ENCODE measurements at regions not wholly inside any gene's neighbourhood (a gene's known extent, or its start where the extent isn't known, plus 50 kb on each side); places are given as distances from the start of the nearest gene placed in this dataset.

DNA sequence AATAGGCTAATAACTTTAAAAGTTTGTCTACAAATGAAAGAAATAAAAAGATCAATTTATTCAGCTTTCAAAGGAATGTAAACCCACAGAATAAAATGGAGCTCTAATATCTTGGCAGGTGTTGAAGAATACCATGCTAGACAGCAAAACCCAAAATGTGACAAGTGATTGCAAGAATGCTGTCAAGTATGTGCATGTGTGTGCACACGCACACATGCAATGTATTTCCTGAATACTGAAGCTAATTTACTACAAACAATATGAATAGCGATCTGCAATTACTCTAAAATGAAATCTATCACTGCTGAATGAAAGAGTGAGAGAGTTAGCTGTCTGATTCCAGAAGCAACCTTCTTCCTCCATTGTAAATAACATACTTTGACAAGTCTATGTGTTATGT, 179.2 kb upstream of the HSF2 start:
- no peaks in the 10 kb centered on the region for H3K9me3 ChIP-seq (ENCODE audit: control insufficient read depth in 4 of 4, low read length in 3 of 4)
- H3K27ac ChIP-seq (ENCODE audit: low read depth in 1 of 2, low read length in 2 of 2) = no peak overlapping the region
- H3K36me3 ChIP-seq (ENCODE audit: control insufficient read depth in 4 of 4, insufficient read depth in 3 of 4, low read depth in 1 of 4, low read length in 3 of 4) = no peaks in the 10 kb centered on the region
- no peak overlapping the region for H3K9ac ChIP-seq (ENCODE audit: low read depth in 1 of 2, low read length in 2 of 2)
- H3K27me3 ChIP-seq (ENCODE audit: control insufficient read depth in 4 of 4, insufficient read depth in 4 of 4, low read length in 3 of 4) = no peaks in the 10 kb centered on the region
- TF ChIP-seq NR2F2 (IDR thresholded peaks at IDR 0.05) = no peak
- TF ChIP-seq, protein P1, sequence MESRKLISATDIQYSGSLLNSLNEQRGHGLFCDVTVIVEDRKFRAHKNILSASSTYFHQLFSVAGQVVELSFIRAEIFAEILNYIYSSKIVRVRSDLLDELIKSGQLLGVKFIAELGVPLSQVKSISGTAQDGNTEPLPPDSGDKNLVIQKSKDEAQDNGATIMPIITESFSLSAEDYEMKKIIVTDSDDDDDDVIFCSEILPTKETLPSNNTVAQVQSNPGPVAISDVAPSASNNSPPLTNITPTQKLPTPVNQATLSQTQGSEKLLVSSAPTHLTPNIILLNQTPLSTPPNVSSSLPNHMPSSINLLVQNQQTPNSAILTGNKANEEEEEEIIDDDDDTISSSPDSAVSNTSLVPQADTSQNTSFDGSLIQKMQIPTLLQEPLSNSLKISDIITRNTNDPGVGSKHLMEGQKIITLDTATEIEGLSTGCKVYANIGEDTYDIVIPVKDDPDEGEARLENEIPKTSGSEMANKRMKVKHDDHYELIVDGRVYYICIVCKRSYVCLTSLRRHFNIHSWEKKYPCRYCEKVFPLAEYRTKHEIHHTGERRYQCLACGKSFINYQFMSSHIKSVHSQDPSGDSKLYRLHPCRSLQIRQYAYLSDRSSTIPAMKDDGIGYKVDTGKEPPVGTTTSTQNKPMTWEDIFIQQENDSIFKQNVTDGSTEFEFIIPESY (IDR thresholded peaks at IDR 0.05) = no peak
- no peak for TF ChIP-seq HNF4A (conservative IDR thresholded peaks at IDR 0.05)
- TF ChIP-seq, protein P2, sequence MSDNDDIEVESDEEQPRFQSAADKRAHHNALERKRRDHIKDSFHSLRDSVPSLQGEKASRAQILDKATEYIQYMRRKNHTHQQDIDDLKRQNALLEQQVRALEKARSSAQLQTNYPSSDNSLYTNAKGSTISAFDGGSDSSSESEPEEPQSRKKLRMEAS (IDR thresholded peaks at IDR 0.05) = no peak
- TF ChIP-seq, protein P3, sequence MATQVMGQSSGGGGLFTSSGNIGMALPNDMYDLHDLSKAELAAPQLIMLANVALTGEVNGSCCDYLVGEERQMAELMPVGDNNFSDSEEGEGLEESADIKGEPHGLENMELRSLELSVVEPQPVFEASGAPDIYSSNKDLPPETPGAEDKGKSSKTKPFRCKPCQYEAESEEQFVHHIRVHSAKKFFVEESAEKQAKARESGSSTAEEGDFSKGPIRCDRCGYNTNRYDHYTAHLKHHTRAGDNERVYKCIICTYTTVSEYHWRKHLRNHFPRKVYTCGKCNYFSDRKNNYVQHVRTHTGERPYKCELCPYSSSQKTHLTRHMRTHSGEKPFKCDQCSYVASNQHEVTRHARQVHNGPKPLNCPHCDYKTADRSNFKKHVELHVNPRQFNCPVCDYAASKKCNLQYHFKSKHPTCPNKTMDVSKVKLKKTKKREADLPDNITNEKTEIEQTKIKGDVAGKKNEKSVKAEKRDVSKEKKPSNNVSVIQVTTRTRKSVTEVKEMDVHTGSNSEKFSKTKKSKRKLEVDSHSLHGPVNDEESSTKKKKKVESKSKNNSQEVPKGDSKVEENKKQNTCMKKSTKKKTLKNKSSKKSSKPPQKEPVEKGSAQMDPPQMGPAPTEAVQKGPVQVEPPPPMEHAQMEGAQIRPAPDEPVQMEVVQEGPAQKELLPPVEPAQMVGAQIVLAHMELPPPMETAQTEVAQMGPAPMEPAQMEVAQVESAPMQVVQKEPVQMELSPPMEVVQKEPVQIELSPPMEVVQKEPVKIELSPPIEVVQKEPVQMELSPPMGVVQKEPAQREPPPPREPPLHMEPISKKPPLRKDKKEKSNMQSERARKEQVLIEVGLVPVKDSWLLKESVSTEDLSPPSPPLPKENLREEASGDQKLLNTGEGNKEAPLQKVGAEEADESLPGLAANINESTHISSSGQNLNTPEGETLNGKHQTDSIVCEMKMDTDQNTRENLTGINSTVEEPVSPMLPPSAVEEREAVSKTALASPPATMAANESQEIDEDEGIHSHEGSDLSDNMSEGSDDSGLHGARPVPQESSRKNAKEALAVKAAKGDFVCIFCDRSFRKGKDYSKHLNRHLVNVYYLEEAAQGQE (IDR thresholded peaks at IDR 0.05) = no peak
- no peak for TF ChIP-seq GABPA (IDR thresholded peaks at IDR 0.05 in 1 of 2, conservative IDR thresholded peaks at IDR 0.05 in 1 of 2)
- TF ChIP-seq, protein P4, sequence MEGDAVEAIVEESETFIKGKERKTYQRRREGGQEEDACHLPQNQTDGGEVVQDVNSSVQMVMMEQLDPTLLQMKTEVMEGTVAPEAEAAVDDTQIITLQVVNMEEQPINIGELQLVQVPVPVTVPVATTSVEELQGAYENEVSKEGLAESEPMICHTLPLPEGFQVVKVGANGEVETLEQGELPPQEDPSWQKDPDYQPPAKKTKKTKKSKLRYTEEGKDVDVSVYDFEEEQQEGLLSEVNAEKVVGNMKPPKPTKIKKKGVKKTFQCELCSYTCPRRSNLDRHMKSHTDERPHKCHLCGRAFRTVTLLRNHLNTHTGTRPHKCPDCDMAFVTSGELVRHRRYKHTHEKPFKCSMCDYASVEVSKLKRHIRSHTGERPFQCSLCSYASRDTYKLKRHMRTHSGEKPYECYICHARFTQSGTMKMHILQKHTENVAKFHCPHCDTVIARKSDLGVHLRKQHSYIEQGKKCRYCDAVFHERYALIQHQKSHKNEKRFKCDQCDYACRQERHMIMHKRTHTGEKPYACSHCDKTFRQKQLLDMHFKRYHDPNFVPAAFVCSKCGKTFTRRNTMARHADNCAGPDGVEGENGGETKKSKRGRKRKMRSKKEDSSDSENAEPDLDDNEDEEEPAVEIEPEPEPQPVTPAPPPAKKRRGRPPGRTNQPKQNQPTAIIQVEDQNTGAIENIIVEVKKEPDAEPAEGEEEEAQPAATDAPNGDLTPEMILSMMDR (IDR thresholded peaks at IDR 0.05; ENCODE audit: low read depth, low read length, missing input control) = no peak
- TF ChIP-seq EGR1 (IDR thresholded peaks at IDR 0.05; ENCODE audit: low read depth in 2 of 2) = no peak
- no peak for TF ChIP-seq FOXA2 (IDR thresholded peaks at IDR 0.05)
- TF ChIP-seq, protein P5, sequence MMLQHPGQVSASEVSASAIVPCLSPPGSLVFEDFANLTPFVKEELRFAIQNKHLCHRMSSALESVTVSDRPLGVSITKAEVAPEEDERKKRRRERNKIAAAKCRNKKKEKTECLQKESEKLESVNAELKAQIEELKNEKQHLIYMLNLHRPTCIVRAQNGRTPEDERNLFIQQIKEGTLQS (IDR thresholded peaks at IDR 0.05) = no peak
- TF ChIP-seq HNF4G (IDR thresholded peaks at IDR 0.05) = no peak
- TF ChIP-seq RXRA (IDR thresholded peaks at IDR 0.05) = no peak
- TF ChIP-seq YY1 (IDR thresholded peaks at IDR 0.05) = no peak
- TF ChIP-seq TAF1 (conservative IDR thresholded peaks at IDR 0.05) = no peak
- TF ChIP-seq SP1 (IDR thresholded peaks at IDR 0.05) = no peak
- no peak for TF ChIP-seq FOXA1 (IDR thresholded peaks at IDR 0.05)
- 82% methylated on average over 2 of the region's 2 CpGs for WGBS
- H3K4me3 ChIP-seq (ENCODE audit: low read depth in 1 of 3, low read length in 3 of 3) = no peak overlapping the region
- DNase-seq (ENCODE audit: low spot score) = no peak
- H3K4me1 ChIP-seq (ENCODE audit: control insufficient read depth in 4 of 4, insufficient read depth in 4 of 4, low read length in 3 of 4) = no peaks in the 10 kb centered on the region

DNA sequence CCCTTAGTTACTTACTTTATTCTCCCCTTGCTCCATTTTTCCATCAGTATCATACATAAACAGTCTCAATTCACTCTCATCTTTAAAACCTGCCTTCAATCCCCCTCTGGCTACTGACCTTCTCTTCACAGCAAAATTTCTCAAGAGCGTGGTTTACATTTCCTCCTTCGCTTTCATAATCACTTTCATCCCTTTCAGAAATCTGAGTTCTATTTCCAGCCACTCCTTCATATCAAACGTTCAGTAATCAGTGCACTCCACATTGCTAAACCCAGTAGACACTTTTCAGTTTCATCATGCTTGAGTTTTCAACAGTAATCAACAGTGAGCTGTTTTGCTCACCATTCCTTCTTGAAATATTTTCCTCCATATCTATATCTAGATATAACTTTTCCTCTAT, 176.7 kb upstream of the HSF2 start:
- Histone ChIP-seq H3K4me3 (ENCODE audit: low read depth in 1 of 3, low read length in 3 of 3) (no peak overlapping the region), H3K27ac (ENCODE audit: low read depth in 1 of 2, low read length in 2 of 2) (no peak overlapping the region), H3K4me1 (ENCODE audit: control insufficient read depth in 4 of 4, insufficient read depth in 4 of 4, low read length in 3 of 4) (no peaks in the 10 kb centered on the region), H3K36me3 (ENCODE audit: control insufficient read depth in 4 of 4, insufficient read depth in 3 of 4, low read depth in 1 of 4, low read length in 3 of 4) (no peaks in the 10 kb centered on the region), H3K27me3 (ENCODE audit: control insufficient read depth in 4 of 4, insufficient read depth in 4 of 4, low read length in 3 of 4) (peaks cover 0 to 3% (median 1%) of the 10 kb centered on the region in 4 donors), H3K9me3 (ENCODE audit: control insufficient read depth in 4 of 4, low read length in 3 of 4) (no peaks in the 10 kb centered on the region), H3K9ac (ENCODE audit: low read depth in 1 of 2, low read length in 2 of 2) (no peak overlapping the region)
- DNase-seq (ENCODE audit: low spot score) = no peak
- WGBS = 60% methylated on average over 3 of the region's 3 CpGs
- TF ChIP-seq RXRA (IDR thresholded peaks at IDR 0.05) (no peak), GABPA (IDR thresholded peaks at IDR 0.05 in 1 of 2, conservative IDR thresholded peaks at IDR 0.05 in 1 of 2) (no peak), YY1 (IDR thresholded peaks at IDR 0.05) (no peak), EGR1 (IDR thresholded peaks at IDR 0.05; ENCODE audit: low read depth in 2 of 2) (no peak), SP1 (IDR thresholded peaks at IDR 0.05) (no peak), TAF1 (conservative IDR thresholded peaks at IDR 0.05) (no peak), JUND (IDR thresholded peaks at IDR 0.05) (no peak), HNF4A (conservative IDR thresholded peaks at IDR 0.05) (no peak), NR2F2 (IDR thresholded peaks at IDR 0.05) (no peak), RAD21 (IDR thresholded peaks at IDR 0.05) (no peak), FOXA1 (IDR thresholded peaks at IDR 0.05) (no peak), FOXA2 (IDR thresholded peaks at IDR 0.05) (no peak)
- TF ChIP-seq, protein P1 (IDR thresholded peaks at IDR 0.05) = no peak
- TF ChIP-seq, protein P5 (IDR thresholded peaks at IDR 0.05) = no peak
- TF ChIP-seq, protein P4 (IDR thresholded peaks at IDR 0.05; ENCODE audit: low read depth, low read length, missing input control) = no peak

All from liver (tissue), 8 donors.